GM10266 (cell line): ENCODE measurements at regions not wholly inside any gene's neighbourhood (a gene's known extent, or its start where the extent isn't known, plus 50 kb on each side); places are given as distances from the start of the nearest gene placed in this dataset.

ENCODE experiments used
- DNase-seq: peaks from one replicate; pipeline ENCODE4 v3.0.0; 2012; ENCODE audit errors: extremely low spot score
- TF ChIP-seq, protein P1 (sequence below): IDR thresholded peaks from 2 replicates; pipeline ENCODE4 v1.5.1; 2012; ENCODE audit warnings: mild to moderate bottlenecking, low read depth; ENCODE audit not compliant: control insufficient read depth, insufficient read depth; ENCODE audit errors: missing control alignments

GRCh38 chr11:112790286-112790685 lies 170.9 kb upstream of the NCAM1 start:
- TF ChIP-seq, protein P1, sequence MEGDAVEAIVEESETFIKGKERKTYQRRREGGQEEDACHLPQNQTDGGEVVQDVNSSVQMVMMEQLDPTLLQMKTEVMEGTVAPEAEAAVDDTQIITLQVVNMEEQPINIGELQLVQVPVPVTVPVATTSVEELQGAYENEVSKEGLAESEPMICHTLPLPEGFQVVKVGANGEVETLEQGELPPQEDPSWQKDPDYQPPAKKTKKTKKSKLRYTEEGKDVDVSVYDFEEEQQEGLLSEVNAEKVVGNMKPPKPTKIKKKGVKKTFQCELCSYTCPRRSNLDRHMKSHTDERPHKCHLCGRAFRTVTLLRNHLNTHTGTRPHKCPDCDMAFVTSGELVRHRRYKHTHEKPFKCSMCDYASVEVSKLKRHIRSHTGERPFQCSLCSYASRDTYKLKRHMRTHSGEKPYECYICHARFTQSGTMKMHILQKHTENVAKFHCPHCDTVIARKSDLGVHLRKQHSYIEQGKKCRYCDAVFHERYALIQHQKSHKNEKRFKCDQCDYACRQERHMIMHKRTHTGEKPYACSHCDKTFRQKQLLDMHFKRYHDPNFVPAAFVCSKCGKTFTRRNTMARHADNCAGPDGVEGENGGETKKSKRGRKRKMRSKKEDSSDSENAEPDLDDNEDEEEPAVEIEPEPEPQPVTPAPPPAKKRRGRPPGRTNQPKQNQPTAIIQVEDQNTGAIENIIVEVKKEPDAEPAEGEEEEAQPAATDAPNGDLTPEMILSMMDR, result no peak
- DNase-seq, result no peak

GRCh38 chr11:112792070-112792469 lies 169.2 kb upstream of the NCAM1 start:
- TF ChIP-seq, protein P1, result no peak
- no peak for DNase-seq

DNA sequence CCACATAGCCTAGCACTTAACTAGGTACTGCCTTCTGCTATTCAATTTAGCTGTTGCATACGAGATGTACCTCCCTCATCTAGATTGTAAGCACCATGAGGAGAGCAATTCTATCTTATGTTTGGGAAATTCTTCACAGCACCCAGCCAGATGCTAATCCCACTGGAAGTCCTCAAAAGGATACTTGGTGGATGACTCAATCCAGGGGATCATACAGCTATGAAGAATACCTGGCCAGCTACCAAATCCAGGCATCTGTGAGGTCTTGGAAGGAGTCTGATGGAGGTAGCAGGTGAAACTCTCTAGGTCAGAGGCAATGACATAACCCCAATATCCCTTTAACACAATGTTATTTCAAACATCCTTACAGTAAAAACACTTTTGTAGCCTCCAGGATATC lies 167.8 kb upstream of the NCAM1 start:
- TF ChIP-seq, protein P1, result no peak
- no peak for DNase-seq

DNA sequence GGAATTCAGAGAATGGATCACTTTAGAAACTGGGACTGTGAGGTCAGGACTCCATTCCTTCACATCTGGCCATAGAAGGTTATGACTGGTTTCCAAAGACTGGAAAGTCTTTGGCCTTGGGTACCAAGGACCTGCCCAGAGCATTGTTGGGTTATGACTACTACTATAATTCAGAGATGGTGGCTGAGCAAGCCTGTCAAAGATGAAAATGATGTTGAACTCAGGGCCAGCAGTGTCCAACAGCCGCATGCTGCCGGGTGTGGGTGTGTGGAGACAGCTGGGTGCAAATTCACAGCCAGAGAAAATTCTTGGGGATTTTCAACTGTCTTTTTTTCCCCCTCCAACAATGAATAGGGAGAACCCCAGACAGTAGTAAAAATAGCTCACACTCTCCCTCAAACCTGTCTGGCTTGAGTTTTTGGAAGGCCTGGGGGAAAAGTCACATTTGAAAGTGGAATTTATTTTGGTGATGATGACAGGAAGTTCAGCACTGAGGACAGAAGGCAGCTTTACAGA lies 166.8 kb upstream of the NCAM1 start:
- DNase-seq, result no peak
- TF ChIP-seq, protein P1, result no peak

GRCh38 chr11:112795142-112795815 lies 165.9 kb upstream of the NCAM1 start:
- TF ChIP-seq, protein P1, result peak; percentile 65
- peak; percentile 67 for DNase-seq

- no peak for DNase-seq
Measured at GRCh38 chr11:112795911-112796649, 165.1 kb upstream of the NCAM1 start.

More at GRCh38 chr11:112795911-112796649, 165.1 kb upstream of the NCAM1 start:
- TF ChIP-seq, protein P1, result no peak
